ENCODE measurements at regions not wholly inside any gene's neighbourhood (a gene's known extent, or its start where the extent isn't known, plus 50 kb on each side); places are given as distances from the start of the nearest gene placed in this dataset.

DNA sequence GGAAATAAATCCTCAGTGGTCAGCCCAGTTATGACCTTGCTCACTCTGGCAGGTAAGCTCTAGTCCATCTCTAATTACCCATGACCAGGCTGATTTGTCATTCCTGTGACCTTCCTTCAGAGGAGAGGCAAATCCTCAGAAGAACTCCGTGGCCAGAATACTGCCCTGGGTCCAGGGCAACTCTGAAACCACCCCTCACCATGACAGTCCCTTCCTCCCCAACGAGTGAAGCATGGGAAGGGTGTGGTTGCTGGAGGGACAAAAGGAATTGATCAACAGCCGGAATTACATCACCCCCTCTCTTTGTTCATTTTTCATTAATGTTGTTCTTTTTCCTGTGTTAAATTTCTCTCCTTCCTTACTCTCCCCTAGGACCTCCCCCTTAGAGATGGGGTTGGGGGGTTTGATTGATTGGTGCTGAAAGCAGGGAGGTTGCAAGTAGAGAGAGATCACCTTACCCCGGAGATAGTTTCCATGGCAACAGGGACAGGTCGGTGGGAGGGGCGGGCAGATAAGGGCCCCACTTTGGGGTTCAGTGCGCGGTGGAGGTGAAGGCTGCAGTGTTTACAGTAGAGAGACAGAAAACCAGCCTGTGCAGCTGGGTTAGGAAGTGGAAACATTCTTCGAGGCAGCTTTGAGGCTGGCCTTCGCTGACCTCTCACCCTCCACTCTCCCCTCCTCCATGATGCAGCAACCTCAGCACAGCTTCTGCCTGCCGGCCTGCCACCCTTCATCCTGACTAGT, 647.4 kb downstream of the BCOR start:
- TF ChIP-seq MAX (IDR thresholded peaks at IDR 0.05) (no peak), POLR2A (IDR thresholded peaks at IDR 0.05; ENCODE audit: borderline replicate concordance, extremely low read depth, insufficient read depth, insufficient read length) (no peak), EZH2phosphoT487 (IDR thresholded peaks at IDR 0.05; ENCODE audit: borderline replicate concordance) (no peak), EZH2 (IDR thresholded peaks at IDR 0.05) (no peak), ZNF274 (IDR thresholded peaks at IDR 0.05; ENCODE audit: low read depth, low read length) (no peak), SP1 (IDR thresholded peaks at IDR 0.05; ENCODE audit: low read depth) (no peak), POLR2AphosphoS5 (IDR thresholded peaks at IDR 0.05; ENCODE audit: low read depth, low read length) (no peak)
- TF ChIP-seq, protein P1, sequence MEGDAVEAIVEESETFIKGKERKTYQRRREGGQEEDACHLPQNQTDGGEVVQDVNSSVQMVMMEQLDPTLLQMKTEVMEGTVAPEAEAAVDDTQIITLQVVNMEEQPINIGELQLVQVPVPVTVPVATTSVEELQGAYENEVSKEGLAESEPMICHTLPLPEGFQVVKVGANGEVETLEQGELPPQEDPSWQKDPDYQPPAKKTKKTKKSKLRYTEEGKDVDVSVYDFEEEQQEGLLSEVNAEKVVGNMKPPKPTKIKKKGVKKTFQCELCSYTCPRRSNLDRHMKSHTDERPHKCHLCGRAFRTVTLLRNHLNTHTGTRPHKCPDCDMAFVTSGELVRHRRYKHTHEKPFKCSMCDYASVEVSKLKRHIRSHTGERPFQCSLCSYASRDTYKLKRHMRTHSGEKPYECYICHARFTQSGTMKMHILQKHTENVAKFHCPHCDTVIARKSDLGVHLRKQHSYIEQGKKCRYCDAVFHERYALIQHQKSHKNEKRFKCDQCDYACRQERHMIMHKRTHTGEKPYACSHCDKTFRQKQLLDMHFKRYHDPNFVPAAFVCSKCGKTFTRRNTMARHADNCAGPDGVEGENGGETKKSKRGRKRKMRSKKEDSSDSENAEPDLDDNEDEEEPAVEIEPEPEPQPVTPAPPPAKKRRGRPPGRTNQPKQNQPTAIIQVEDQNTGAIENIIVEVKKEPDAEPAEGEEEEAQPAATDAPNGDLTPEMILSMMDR (IDR thresholded peaks at IDR 0.05 in 2 of 3, conservative IDR thresholded peaks at IDR 0.05 in 1 of 3; ENCODE audit: borderline replicate concordance in 1 of 3, insufficient read depth in 1 of 3, low read depth in 2 of 3, low read length in 2 of 3), result no peak
- TF ChIP-seq, protein P2, sequence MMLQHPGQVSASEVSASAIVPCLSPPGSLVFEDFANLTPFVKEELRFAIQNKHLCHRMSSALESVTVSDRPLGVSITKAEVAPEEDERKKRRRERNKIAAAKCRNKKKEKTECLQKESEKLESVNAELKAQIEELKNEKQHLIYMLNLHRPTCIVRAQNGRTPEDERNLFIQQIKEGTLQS (IDR thresholded peaks at IDR 0.05), result no peak
- TF ChIP-seq, protein P3, sequence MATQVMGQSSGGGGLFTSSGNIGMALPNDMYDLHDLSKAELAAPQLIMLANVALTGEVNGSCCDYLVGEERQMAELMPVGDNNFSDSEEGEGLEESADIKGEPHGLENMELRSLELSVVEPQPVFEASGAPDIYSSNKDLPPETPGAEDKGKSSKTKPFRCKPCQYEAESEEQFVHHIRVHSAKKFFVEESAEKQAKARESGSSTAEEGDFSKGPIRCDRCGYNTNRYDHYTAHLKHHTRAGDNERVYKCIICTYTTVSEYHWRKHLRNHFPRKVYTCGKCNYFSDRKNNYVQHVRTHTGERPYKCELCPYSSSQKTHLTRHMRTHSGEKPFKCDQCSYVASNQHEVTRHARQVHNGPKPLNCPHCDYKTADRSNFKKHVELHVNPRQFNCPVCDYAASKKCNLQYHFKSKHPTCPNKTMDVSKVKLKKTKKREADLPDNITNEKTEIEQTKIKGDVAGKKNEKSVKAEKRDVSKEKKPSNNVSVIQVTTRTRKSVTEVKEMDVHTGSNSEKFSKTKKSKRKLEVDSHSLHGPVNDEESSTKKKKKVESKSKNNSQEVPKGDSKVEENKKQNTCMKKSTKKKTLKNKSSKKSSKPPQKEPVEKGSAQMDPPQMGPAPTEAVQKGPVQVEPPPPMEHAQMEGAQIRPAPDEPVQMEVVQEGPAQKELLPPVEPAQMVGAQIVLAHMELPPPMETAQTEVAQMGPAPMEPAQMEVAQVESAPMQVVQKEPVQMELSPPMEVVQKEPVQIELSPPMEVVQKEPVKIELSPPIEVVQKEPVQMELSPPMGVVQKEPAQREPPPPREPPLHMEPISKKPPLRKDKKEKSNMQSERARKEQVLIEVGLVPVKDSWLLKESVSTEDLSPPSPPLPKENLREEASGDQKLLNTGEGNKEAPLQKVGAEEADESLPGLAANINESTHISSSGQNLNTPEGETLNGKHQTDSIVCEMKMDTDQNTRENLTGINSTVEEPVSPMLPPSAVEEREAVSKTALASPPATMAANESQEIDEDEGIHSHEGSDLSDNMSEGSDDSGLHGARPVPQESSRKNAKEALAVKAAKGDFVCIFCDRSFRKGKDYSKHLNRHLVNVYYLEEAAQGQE (IDR thresholded peaks at IDR 0.05; ENCODE audit: low read depth), result no peak

All from HCT116 (cell line).